Activated CD4-positive, alpha-beta T cell treated with anti-CD3 and anti-CD28 coated beads, Interleukin-2, amount 10 ng/mL, durations not matched to agents 7 days and 5 days (primary cell): ENCODE measurements at regions not wholly inside any gene's neighbourhood (a gene's known extent, or its start where the extent isn't known, plus 50 kb on each side); places are given as distances from the start of the nearest gene placed in this dataset.
"Not testable (repeated sequence)": the region's sequence is repeated elsewhere in the genome, so short reads cannot be mapped to it uniquely, and the experiment has no call there.

Source experiments
- CTCF ChIA-PET: fragments of 350-600 bp; sonication (Branson Sonifier 250); formaldehyde crosslinking; loops from one replicate; lab custom pipeline; 2021; ENCODE audit warnings: antibody characterized with exemption; lab: Charles Lee
- POLR2A ChIA-PET: fragments of 350-600 bp; sonication (Branson Sonifier 250); formaldehyde crosslinking; loops from one replicate; lab custom pipeline; 2021; ENCODE audit warnings: antibody characterized with exemption; lab: Charles Lee
- DNase-seq: peaks from one replicate; pipeline ENCODE4 v3.0.0-alpha.2; 2020
- H3K27ac Mint-ChIP-seq: one replicate; pipeline ENCODE4 v1.8.0; 2021; ENCODE audit warnings: mild to moderate bottlenecking, moderate library complexity, mixed read lengths
- H3K27me3 Mint-ChIP-seq: one replicate; pipeline ENCODE4 v1.8.0; 2021; ENCODE audit warnings: mixed read lengths
- H3K36me3 Mint-ChIP-seq: one replicate; pipeline ENCODE4 v1.8.0; 2021; ENCODE audit warnings: low read depth, mixed read lengths
- H3K4me1 Mint-ChIP-seq: one replicate; pipeline ENCODE4 v1.8.0; 2021; ENCODE audit warnings: mixed read lengths
- H3K4me3 Mint-ChIP-seq: one replicate; pipeline ENCODE4 v1.8.0; 2021; ENCODE audit warnings: mild to moderate bottlenecking, moderate library complexity, mixed read lengths
- H3K9me3 Mint-ChIP-seq: one replicate; pipeline ENCODE4 v1.8.0; 2021; ENCODE audit warnings: mixed read lengths

GRCh38 chr7:156400046-156400445 is 240.5 kb upstream of the RNF32 start:
- POLR2A ChIA-PET, result no interaction called here
- Mint-ChIP-seq H3K9me3 (no peaks in the 10 kb centered on the region), H3K4me3 (no peak overlapping the region), H3K4me1 (no peaks in the 10 kb centered on the region), H3K27me3 (peaks cover 4% of the 10 kb centered on the region), H3K36me3 (no peaks in the 10 kb centered on the region), H3K27ac (no peak overlapping the region)
- DNase-seq, result no peak
- CTCF ChIA-PET, result no interaction called here

GRCh38 chr7:156397249-156397648 is 243.3 kb upstream of the RNF32 start:
- no peaks in the 10 kb centered on the region for H3K36me3 Mint-ChIP-seq
- no peaks in the 10 kb centered on the region for H3K4me1 Mint-ChIP-seq
- POLR2A ChIA-PET, result no interaction called here
- CTCF ChIA-PET, result no interaction called here
- no peaks in the 10 kb centered on the region for H3K9me3 Mint-ChIP-seq
- no peak overlapping the region for H3K4me3 Mint-ChIP-seq
- no peak overlapping the region for H3K27ac Mint-ChIP-seq
- H3K27me3 Mint-ChIP-seq, result peaks cover 4% of the 10 kb centered on the region
- DNase-seq, result no peak

GRCh38 chr7:156389116-156389692 is 251.4 kb upstream of the RNF32 start:
- no peak overlapping the region for H3K27ac Mint-ChIP-seq
- H3K27me3 Mint-ChIP-seq, result no peaks in the 10 kb centered on the region
- CTCF ChIA-PET, result no interaction called here
- peaks cover 2% of the 10 kb centered on the region for H3K9me3 Mint-ChIP-seq
- POLR2A ChIA-PET, result no interaction called here
- DNase-seq, result no peak
- H3K36me3 Mint-ChIP-seq, result no peaks in the 10 kb centered on the region
- no peaks in the 10 kb centered on the region for H3K4me1 Mint-ChIP-seq
- H3K4me3 Mint-ChIP-seq, result no peak overlapping the region

- Mint-ChIP-seq H3K27ac (no peak overlapping the region), H3K36me3 (no peaks in the 10 kb centered on the region), H3K4me1 (no peaks in the 10 kb centered on the region), H3K4me3 (no peak overlapping the region), H3K27me3 (no peaks in the 10 kb centered on the region), H3K9me3 (no peaks in the 10 kb centered on the region)
- POLR2A ChIA-PET, result no interaction called here
- no peak for DNase-seq
- CTCF ChIA-PET, result no interaction called here
Observed at GRCh38 chr7:156386097-156386496, 254.5 kb upstream of the RNF32 start.

- POLR2A ChIA-PET, result no interaction called here
- no peaks in the 10 kb centered on the region for H3K27me3 Mint-ChIP-seq
- H3K27ac Mint-ChIP-seq, result no peak overlapping the region
- no peaks in the 10 kb centered on the region for H3K4me1 Mint-ChIP-seq
- H3K9me3 Mint-ChIP-seq, result no peaks in the 10 kb centered on the region
- H3K36me3 Mint-ChIP-seq, result no peaks in the 10 kb centered on the region
- CTCF ChIA-PET, result interaction anchor here (0.6 kb wide), 1 partner anchor 217 kb away, joined by 3 read pairs; no protein-coding TSS in a partner anchor
- no peak overlapping the region for H3K4me3 Mint-ChIP-seq
- DNase-seq, result no peak
Observed at GRCh38 chr7:156384706-156385105, 255.9 kb upstream of the RNF32 start.

GRCh38 chr7:156383526-156383925 is 257.0 kb upstream of the RNF32 start:
- CTCF ChIA-PET, result no interaction called here
- Mint-ChIP-seq H3K27ac (no peak overlapping the region), H3K9me3 (no peaks in the 10 kb centered on the region), H3K36me3 (no peaks in the 10 kb centered on the region), H3K4me3 (no peak overlapping the region), H3K27me3 (no peaks in the 10 kb centered on the region), H3K4me1 (no peaks in the 10 kb centered on the region)
- DNase-seq, result no peak
- POLR2A ChIA-PET, result no interaction called here

- no peak for DNase-seq
- Mint-ChIP-seq H3K9me3 (no peaks in the 10 kb centered on the region), H3K4me1 (no peaks in the 10 kb centered on the region), H3K4me3 (no peak overlapping the region), H3K27ac (no peak overlapping the region), H3K36me3 (no peaks in the 10 kb centered on the region), H3K27me3 (no peaks in the 10 kb centered on the region)
- CTCF ChIA-PET, result no interaction called here
- POLR2A ChIA-PET, result no interaction called here
Observed at GRCh38 chr7:156380261-156380660, 260.3 kb upstream of the RNF32 start.

GRCh38 chr7:156379324-156380070 is 261.1 kb upstream of the RNF32 start:
- no peaks in the 10 kb centered on the region for H3K9me3 Mint-ChIP-seq
- DNase-seq, result no peak
- no peak overlapping the region for H3K4me3 Mint-ChIP-seq
- no peak overlapping the region for H3K27ac Mint-ChIP-seq
- ChIA-PET CTCF (no interaction called here), POLR2A (no interaction called here)
- H3K36me3 Mint-ChIP-seq, result no peaks in the 10 kb centered on the region
- H3K4me1 Mint-ChIP-seq, result no peaks in the 10 kb centered on the region
- peaks cover 2% of the 10 kb centered on the region for H3K27me3 Mint-ChIP-seq

GRCh38 chr7:156378806-156379205 is 261.8 kb upstream of the RNF32 start:
- DNase-seq, result no peak
- POLR2A ChIA-PET, result no interaction called here

GRCh38 chr7:156376317-156376716 is 264.3 kb upstream of the RNF32 start:
- H3K27ac Mint-ChIP-seq, result no peak overlapping the region
- no peaks in the 10 kb centered on the region for H3K4me1 Mint-ChIP-seq
- no peak for DNase-seq
- CTCF ChIA-PET, result no interaction called here
- H3K9me3 Mint-ChIP-seq, result peaks cover 6% of the 10 kb centered on the region
- H3K36me3 Mint-ChIP-seq, result no peaks in the 10 kb centered on the region
- peaks cover 2% of the 10 kb centered on the region for H3K27me3 Mint-ChIP-seq
- no peak overlapping the region for H3K4me3 Mint-ChIP-seq
- POLR2A ChIA-PET, result no interaction called here

More at GRCh38 chr7:156378806-156379205, 261.8 kb upstream of the RNF32 start:
- CTCF ChIA-PET, result no interaction called here
- Mint-ChIP-seq H3K36me3 (no peaks in the 10 kb centered on the region), H3K27ac (no peak overlapping the region), H3K4me3 (no peak overlapping the region), H3K27me3 (peaks cover 2% of the 10 kb centered on the region), H3K4me1 (no peaks in the 10 kb centered on the region), H3K9me3 (no peaks in the 10 kb centered on the region)

GRCh38 chr7:156374335-156374734 is 266.2 kb upstream of the RNF32 start:
- DNase-seq, result no peak
- ChIA-PET CTCF (no interaction called here), POLR2A (no interaction called here)
- H3K27ac Mint-ChIP-seq, result no peak overlapping the region
- H3K4me3 Mint-ChIP-seq, result no peak overlapping the region
- no peaks in the 10 kb centered on the region for H3K4me1 Mint-ChIP-seq
- peaks cover 6% of the 10 kb centered on the region for H3K9me3 Mint-ChIP-seq
- H3K27me3 Mint-ChIP-seq, result peaks cover 2% of the 10 kb centered on the region
- no peaks in the 10 kb centered on the region for H3K36me3 Mint-ChIP-seq

GRCh38 chr7:156369929-156370328 is 270.6 kb upstream of the RNF32 start:
- H3K9me3 Mint-ChIP-seq, H3K27ac Mint-ChIP-seq, POLR2A ChIA-PET, H3K36me3 Mint-ChIP-seq, H3K27me3 Mint-ChIP-seq, CTCF ChIA-PET, H3K4me3 Mint-ChIP-seq, H3K4me1 Mint-ChIP-seq, DNase-seq: not testable (repeated sequence)

- H3K27me3 Mint-ChIP-seq, result peaks cover 3% of the 10 kb centered on the region
- ChIA-PET CTCF (no interaction called here), POLR2A (no interaction called here)
- no peak overlapping the region for H3K4me3 Mint-ChIP-seq
- H3K4me1 Mint-ChIP-seq, result no peaks in the 10 kb centered on the region
- no peak overlapping the region for H3K27ac Mint-ChIP-seq
- DNase-seq, result no peak
- no peaks in the 10 kb centered on the region for H3K36me3 Mint-ChIP-seq
- peaks cover 6% of the 10 kb centered on the region for H3K9me3 Mint-ChIP-seq
Observed at GRCh38 chr7:156368053-156368843, 272.3 kb upstream of the RNF32 start.
